Right lobe of liver (tissue), 6 donors: ENCODE measurements at regions not wholly inside any gene's neighbourhood (a gene's known extent, or its start where the extent isn't known, plus 50 kb on each side); places are given as distances from the start of the nearest gene placed in this dataset.

Source experiments
- ATAC-seq, 4 donors: fragments of 200-7000 bp; cut with Tn5 transposase; one replicate each; pipeline ENCODE4 v1.9.1; 2020; ENCODE audit warnings: mild to moderate bottlenecking in 4 of 4, moderate library complexity in 4 of 4
- DNase-seq, 3 donors: peaks; one replicate each; pipeline ENCODE4 v3.0.0-alpha.2; 2020
- H3K27ac ChIP-seq, 3 donors: fragments of 200-600 bp; one replicate each; pipeline ENCODE4 v1.8.0; 2022
- H3K27me3 ChIP-seq, 2 donors: fragments of 200-600 bp; one replicate each; pipeline ENCODE4 v1.8.0; 2022
- H3K36me3 ChIP-seq, 4 donors: fragments of 200-600 bp; sonication (generic) in 1 of 4; one replicate each; pipeline versions ENCODE4 v1.5.1 to v1.8.0; 2017 to 2022; ENCODE audit warnings: control low read depth in 1 of 4
- H3K4me1 ChIP-seq, 4 donors: fragments of 200-600 bp; sonication (generic) in 1 of 4; one replicate each; pipeline versions ENCODE4 v1.5.1 to v1.8.0; 2017 to 2022; ENCODE audit warnings: control low read depth in 1 of 4
- H3K4me3 ChIP-seq, 3 donors: fragments of 200-600 bp; one replicate each; pipeline ENCODE4 v1.8.0; 2022
- H3K9me3 ChIP-seq, 4 donors: fragments of 200-600 bp; sonication (generic) in 1 of 4; one replicate each; pipeline versions ENCODE4 v1.5.1 to v1.8.0; 2017 to 2022; ENCODE audit warnings: control low read depth in 1 of 4
- CTCF ChIP-seq, 4 donors: fragments of 200-600 bp in 3 of 4; fragments of 450-650 bp in 1 of 4; IDR thresholded peaks; one replicate each; pipeline versions ENCODE4 v1.5.1 to v1.8.0; 2016 to 2022; ENCODE audit warnings: antibody characterized with exemption in 4 of 4, mild to moderate bottlenecking in 2 of 4
- POLR2A ChIP-seq: fragments of 450-650 bp; IDR thresholded peaks from one replicate; pipeline ENCODE4 v1.6.1; 2017; ENCODE audit warnings: antibody characterized with exemption, mild to moderate bottlenecking
- WGBS: methylation state at CpG from one replicate; pipeline ENCODE4 v1.1.6; 2018; ENCODE audit warnings: low coverage, low lambda C conversion rate; ENCODE audit not compliant: insufficient coverage; ENCODE audit errors: missing lambda C conversion rate; 5-methylcytosine and 5-hydroxymethylcytosine counted together
- intact Hi-C, 2 donors: fragments of 100-400 bp; cut with DNase I; formaldehyde crosslinking; loops; one replicate each; pipeline versions ENCODE4 v1.11.2 to v1.14.1; 2022
- donor health status: DM: no; HTN: yes; CAD: no.
- donor health status: DM: no; HTN: no; CAD: no.
- donor health status: DM: no; HTN: no; CAD: no.
- donor health status: DM: no; HTN: yes; CAD: no.
- donor health status: DM: no; HTN: yes; CAD: no.

- Histone ChIP-seq H3K27ac (no peak overlapping the region), H3K4me3 (no peak overlapping the region), H3K9me3 (no peaks in the 10 kb centered on the region), H3K27me3 (no peaks in the 10 kb centered on the region), H3K4me1 (no peaks in the 10 kb centered on the region), H3K36me3 (no peaks in the 10 kb centered on the region)
- intact Hi-C loops = no loop called here
- WGBS = 92% methylated on average over 2 of the region's 2 CpGs
- no peak for DNase-seq
- ATAC-seq = no peak
- no peak for TF ChIP-seq POLR2A
- TF ChIP-seq CTCF (IDR thresholded peaks at IDR 0.05) = no peak
Observed at GRCh38 chr21:16377857-16378256, 648.1 kb downstream of the USP25 start.

DNA sequence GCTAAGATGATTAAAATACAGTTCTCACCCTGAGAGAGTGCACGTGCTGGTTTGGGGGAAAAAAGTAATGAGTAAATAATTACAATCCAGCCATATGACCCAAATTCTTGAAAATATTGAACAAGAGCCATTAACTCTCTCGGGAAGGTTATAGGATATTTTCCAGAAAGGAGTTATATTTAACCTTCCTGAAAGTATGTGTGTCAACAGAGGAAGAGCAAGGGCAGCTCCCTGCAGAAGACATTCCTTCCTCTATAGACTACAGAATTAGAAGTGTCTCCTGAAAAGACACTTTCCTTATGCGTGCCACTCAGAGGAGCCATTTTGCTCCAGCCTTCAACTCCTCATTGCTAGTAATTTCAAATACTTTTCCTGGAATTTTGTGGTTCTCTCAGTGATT lies 648.7 kb downstream of the USP25 start:
- 29% methylated on average over 3 of the region's 3 CpGs for WGBS
- DNase-seq (no peak), ATAC-seq (no peak)
- H3K36me3 ChIP-seq = no peaks in the 10 kb centered on the region
- intact Hi-C loops = no loop called here
- H3K27ac ChIP-seq = no peak overlapping the region
- no peaks in the 10 kb centered on the region for H3K4me1 ChIP-seq
- H3K4me3 ChIP-seq = no peak overlapping the region
- H3K27me3 ChIP-seq = no peaks in the 10 kb centered on the region
- TF ChIP-seq CTCF (IDR thresholded peaks at IDR 0.05) (no peak), POLR2A (no peak)
- no peaks in the 10 kb centered on the region for H3K9me3 ChIP-seq

GRCh38 chr21:16388291-16388690 lies 658.5 kb downstream of the USP25 start:
- ATAC-seq (no peak), DNase-seq (no peak)
- no peaks in the 10 kb centered on the region for H3K4me1 ChIP-seq
- TF ChIP-seq CTCF (IDR thresholded peaks at IDR 0.05) (no peak), POLR2A (no peak)
- H3K27me3 ChIP-seq = no peaks in the 10 kb centered on the region
- H3K27ac ChIP-seq = no peak overlapping the region
- no peaks in the 10 kb centered on the region for H3K36me3 ChIP-seq
- H3K4me3 ChIP-seq = no peak overlapping the region
- intact Hi-C loops = no loop called here
- WGBS = 83% methylated on average over 2 of the region's 4 CpGs
- no peaks in the 10 kb centered on the region for H3K9me3 ChIP-seq

DNA sequence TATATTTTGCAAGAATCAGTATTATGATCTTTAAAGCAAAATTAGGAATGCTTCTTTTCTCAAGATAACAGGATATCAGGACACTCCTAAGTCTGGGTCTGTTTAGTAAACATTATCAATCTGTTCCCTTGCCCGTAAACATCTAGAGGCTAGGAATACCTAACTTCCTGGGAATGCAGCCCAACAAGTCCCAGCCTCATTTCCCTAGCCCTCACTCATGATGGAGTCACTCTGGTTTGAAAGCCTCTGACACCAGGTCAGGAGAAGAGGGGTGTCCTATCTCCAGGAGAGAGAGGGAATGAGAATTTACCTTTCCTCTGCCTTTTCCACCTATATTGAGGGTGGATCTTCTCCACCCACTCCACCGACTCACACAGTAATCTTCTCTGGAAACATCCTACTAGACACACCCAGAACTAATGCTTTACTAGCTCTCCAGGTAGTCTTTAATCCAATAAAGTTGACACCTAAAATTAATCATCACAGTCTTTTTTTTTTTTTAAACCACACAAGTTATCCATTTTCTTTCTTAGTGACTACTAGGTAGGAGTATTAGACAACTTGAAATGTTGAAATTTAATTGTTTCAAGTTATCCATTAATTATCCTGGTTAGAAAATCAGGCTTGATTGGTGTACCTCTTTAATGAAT lies 659.3 kb downstream of the USP25 start:
- intact Hi-C loops = no loop called here
- no peak for TF ChIP-seq POLR2A
- TF ChIP-seq CTCF (IDR thresholded peaks at IDR 0.05) = no peak
- ATAC-seq (no peak), DNase-seq (no peak)
- no peaks in the 10 kb centered on the region for H3K27me3 ChIP-seq
- no peak overlapping the region for H3K27ac ChIP-seq
- no peaks in the 10 kb centered on the region for H3K36me3 ChIP-seq
- WGBS = 84% methylated on average over 2 of the region's 2 CpGs
- no peaks in the 10 kb centered on the region for H3K9me3 ChIP-seq
- no peaks in the 10 kb centered on the region for H3K4me1 ChIP-seq
- no peak overlapping the region for H3K4me3 ChIP-seq

GRCh38 chr21:16389643-16390042 lies 659.9 kb downstream of the USP25 start:
- DNase-seq (no peak), ATAC-seq (no peak)
- Histone ChIP-seq H3K4me3 (no peak overlapping the region), H3K4me1 (no peaks in the 10 kb centered on the region), H3K9me3 (no peaks in the 10 kb centered on the region), H3K36me3 (no peaks in the 10 kb centered on the region), H3K27ac (no peak overlapping the region), H3K27me3 (no peaks in the 10 kb centered on the region)
- intact Hi-C loops = no loop called here
- TF ChIP-seq CTCF (IDR thresholded peaks at IDR 0.05) (no peak), POLR2A (no peak)
- 76% methylated on average over 2 of the region's 2 CpGs for WGBS
